ENCODE measurements at regions not wholly inside any gene's neighbourhood (a gene's known extent, or its start where the extent isn't known, plus 50 kb on each side); places are given as distances from the start of the nearest gene placed in this dataset.
"Not testable (repeated sequence)": the region's sequence is repeated elsewhere in the genome, so short reads cannot be mapped to it uniquely, and the experiment has no call there.

DNA sequence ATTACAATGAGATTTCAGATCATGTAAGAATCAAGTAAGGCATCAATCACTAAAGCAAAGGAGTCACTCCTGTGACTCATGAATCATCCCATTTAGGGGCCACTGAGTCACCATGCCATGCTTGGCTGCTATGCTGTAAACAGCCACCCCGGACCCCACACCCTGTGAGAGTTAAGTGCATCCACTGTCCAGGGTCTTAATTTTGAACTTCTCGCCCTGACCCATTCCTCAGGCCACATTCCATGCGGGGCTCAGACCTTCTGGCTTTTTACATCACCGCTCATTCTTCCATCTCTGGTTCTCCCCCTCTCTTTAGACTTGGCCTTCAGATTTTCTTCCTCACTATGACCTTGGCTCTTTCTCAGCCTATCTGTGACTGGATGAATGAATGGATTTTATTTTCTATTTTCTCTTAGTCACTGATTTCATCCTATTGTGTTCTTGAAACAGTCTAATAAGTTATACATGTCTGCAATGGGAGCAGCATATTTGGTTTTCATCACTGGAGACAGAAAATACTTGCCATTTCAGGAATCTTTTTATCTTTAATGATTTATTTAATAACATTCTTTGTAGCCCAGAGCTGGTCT is 239.6 kb downstream of the SKIDA1 start:
- no peak for DNase-seq

DNA sequence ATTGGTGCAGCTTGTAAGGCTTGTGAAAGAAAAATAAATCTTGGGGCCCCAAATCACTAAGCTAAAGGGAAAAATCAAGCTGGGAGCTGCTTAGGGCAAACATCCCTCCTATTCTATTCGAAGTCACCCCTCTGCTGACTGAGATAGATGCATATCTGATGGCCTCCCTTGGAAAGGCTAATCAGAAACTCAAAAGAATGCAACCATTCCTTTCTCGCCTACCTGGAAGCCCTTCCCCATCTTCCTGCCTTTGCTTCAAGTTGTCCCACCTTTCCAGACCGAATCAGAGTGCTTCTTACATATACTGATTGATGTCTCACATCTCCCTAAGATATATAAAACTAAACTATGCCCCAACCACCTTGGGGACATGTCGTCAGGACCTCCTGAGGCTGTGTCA is 240.3 kb downstream of the SKIDA1 start:
- no peak for DNase-seq

DNA sequence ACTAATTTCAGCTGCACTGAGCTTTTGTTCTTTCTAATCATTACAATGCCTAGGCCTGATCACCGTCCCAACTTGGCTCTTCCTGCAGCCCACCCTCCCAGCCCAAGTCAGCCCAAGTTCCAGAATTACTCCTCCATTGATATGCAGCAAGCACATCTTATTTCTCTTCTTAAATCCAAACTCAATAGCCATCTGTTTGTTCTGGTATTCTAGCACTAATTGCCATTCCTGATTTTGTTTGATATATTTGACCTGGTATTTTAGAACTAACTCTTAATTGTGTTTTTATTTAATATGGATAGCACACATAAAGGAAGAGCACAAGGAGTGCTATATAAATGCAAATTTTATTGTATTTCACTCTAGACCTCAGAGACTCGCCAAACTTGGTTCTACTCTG is 241.2 kb downstream of the SKIDA1 start:
- no peak for DNase-seq

DNA sequence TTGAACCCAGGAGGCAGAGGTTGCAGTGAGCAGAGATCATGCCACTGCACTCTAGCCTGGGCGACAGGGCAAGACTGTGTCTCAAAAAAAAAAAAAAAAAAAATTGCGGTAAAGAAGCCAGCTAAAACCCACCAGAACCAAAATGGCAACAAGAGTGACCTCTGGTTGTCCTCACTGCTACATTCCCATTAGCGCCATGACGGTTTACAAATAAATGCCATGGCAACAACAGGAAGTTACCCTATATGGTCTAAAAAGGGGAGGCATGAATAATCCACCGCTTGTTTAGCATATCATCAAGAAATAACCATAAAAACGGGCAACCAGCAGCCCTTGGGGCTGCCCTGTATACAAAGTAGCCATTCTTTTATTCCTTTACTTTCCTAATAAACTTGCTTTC is 242.4 kb downstream of the SKIDA1 start:
- not testable (repeated sequence) for DNase-seq

DNA sequence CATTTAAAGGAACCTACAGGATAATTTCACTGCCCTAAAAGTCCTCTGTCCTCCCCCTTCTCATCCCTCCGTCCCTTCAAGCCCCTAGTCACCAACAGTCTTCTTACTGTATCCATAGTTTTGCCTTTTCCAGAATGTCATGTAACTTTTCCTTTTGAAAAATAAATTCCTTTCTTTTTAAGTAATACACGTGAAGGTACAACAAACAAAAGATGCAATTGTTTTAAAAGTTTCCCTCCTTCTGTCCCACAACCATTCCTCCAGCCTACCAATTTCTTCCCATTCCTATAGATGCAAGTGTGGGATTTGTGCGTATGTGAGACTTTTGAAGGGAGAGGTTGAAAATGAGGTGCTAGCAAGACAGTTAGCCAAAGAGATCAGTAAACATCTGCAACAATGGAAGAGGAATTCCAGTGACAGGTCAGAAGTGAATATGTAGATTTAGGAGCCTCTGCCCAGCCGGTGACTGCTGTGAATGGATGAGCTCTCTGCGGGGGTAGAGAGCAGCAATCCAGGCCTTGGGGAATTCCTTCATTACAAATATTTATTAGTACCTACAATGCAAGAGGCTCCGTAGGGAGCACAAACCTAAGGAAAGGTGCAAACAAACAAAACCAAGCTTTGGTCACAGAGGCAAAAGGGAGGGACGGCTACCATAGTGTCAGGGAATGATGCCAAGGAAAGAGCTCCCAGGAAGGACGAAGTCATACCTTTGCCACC is 243.6 kb downstream of the SKIDA1 start:
- DNase-seq, result no peak

DNA sequence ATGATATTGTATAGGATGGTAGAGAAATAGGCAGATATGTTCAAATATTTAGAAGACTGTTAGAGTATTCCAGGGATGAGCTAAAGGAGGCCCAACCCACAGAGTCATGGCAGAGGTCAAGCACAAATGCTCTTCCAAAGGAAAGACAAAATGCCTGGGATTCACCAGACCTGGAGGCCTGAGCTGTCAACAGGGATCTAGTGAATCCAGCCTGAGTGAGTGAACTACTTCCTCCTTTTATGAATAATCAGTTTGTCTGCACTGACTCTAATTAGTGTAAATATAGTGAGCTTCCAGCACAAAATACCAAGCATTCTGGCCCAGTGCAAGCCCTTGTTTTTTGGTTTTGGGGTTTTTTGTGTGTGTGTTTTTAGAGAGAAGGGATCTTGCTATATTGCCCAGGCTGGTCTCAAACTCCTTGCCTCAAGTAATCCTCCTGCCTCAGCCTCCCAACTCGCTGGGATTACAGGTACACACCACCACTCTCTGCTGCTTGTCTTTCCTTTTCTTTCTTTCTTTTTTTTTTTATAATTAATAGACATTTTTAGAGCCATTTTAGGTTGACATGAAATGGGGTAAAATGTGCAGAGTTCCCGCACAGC is 244.4 kb downstream of the SKIDA1 start:
- DNase-seq, result no peak

DNA sequence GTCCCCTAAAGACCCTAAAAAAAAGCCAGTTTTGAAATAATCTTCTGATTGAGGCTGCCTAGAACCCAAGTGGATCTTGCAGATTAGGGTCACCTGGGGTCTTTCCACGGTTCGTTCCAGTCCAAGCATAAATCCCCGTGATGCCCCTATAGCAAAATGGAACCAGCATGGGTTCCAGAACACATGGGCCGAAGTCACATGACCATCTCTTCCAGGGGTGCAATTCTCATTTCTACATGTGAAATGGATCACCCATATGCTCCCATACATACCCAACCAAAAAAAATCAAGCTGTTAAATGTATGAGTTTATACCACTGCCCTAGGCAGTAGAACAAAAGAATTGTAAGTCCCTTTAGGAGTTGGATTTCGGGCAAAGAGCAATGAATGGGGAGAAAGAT is 245.4 kb downstream of the SKIDA1 start:
- DNase-seq, result no peak

DNA sequence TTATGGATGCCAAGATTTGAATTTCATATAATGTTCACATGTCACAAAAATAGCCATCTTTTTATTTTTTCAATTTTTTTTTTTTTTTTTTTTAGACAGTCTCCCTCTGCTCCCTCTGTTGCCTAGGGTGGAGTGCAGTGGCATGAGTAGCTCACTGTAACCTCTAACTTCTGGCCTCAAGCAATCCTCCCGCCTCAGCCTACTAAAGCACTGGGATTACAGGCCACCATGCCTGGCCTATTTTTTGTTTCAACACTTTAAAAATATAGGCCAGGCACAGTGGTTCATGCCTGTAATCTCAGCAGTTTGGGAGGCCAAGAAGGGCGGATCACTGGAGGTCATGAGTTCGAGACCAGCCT is 246.3 kb downstream of the SKIDA1 start:
- no peak for DNase-seq

DNA sequence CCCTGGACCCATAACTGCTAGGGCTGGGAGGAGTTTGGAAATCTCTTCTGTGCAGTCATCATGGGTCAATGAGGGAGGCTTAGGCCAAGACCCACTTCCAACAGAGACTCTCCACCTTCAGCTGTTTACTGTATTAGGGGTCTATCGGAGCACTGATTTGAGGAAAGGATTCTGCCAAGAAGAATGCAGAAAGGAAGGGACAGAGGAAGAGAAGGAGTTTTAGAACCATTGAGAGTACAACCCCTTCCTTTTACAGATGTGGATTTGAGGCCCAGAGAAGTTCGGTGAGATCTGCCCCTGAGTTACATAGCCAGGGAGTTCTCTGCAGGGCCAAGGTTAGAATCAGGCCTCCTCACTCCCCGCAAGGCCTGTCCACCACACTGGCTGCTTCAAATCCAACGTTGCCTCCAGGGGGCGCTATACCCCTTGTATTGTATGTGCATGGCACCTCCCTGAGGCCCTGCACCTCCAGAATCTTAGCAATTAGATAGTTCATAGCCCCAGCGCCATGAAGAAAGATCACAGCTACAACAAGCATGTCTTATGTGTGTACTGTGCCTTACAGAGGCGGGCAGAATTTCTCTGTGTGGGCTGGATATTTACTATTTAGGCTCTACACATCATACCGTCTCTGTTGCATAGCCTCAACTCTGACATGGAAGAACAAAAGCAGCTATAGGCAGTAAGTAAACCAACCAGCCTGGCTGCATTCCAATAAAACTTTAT is 246.8 kb downstream of the SKIDA1 start:
- DNase-seq, result peak; percentile 67

DNA sequence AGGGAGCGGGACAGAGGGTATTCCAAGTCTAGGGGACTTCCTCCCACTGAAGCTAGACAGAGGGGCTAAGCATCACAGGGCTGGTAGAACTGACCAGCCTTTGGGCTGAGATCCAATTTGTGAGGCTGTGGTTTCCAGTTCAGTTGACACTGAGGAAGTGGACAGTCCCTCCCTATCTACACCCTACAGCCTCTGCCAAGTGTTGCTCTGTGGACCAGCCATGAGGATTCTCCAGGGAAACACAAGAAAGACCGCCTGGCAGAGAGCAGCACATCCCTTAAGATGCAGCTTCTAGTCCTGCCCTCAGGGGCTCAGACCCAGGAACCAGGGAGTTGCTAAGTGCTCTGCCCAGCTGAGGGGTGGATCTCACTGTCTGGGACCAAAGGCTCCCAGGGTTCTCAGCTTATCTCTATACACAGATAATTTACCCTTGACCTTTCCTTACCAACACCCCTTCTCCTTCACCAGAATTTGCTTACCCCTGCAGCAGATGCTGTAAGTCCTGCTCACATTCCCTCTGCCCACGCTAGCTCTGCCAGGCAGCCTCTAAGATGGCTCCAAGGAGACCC is 252.0 kb downstream of the SKIDA1 start:
- DNase-seq, result no peak

DNA sequence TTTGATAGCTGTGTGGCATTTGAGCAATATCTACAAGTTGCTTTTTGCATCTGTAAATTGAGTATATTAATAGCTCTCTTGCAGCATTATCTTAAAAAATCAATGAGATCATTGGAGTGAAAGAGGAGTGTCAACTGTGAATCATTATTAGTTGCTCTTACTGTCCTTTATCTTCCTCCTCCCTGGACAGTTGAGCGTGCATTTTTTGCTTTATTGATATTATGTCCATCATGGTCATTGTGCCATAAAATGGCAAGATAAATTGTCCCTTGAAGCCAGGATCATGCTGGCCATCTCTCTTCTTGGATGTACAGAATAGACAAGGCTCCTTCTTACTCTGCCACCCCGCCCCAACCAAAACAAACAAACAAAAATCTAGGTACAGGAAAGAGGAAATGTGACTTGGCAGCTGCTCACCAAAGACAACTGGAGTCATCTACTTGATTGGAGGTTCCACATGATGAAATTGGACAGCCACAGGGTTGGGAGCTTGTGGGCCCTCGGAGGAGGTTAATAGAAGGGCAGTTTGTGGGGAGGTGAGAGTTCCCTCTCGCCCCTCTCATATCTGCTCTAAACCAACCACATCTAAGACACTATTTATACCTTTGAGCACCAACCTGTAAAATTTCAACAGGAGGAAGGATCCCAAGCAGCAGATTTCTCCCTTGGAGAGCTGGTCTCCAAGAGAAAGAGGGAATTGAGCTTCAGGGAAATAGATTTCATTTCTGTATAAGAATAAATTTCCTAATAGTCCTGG is 252.7 kb downstream of the SKIDA1 start:
- DNase-seq, result no peak

DNA sequence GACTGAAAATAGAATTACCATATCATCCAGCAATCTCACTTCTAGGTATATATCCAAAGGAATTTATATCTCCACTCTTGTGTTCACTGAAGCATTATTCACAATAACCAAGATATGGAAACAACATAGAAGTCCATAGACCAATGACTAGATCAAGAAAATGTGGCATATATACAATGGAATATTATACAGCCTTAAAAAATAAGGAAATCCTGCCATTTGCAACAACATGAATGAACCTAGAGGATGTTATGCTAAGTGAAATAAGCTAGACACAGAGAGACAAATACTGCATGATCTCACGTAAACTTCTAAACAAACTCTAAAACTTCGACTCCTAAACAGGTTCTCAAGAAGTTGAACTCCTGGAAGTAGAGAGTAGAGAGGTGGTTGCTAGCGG is 254.5 kb downstream of the SKIDA1 start:
- DNase-seq, result no peak

DNA sequence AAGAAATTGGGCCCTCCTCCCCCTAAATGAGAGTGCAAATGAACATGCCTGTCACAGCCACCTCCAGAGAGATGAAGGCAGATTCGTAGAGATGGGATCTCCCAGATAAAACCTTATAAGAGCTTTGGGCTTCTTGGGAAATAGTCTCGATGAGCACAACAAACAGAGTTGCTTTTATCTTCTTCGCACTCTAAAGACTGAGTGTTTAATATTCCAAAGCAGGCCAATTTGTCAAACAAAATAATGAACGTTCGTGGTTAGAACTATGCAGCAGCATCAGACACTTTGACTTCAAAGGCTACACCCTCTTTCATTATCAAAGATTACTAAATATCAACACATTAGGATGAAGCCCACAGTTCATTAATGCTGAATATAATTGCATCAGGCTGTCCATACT is 256.2 kb downstream of the SKIDA1 start:
- DNase-seq, result no peak

DNA sequence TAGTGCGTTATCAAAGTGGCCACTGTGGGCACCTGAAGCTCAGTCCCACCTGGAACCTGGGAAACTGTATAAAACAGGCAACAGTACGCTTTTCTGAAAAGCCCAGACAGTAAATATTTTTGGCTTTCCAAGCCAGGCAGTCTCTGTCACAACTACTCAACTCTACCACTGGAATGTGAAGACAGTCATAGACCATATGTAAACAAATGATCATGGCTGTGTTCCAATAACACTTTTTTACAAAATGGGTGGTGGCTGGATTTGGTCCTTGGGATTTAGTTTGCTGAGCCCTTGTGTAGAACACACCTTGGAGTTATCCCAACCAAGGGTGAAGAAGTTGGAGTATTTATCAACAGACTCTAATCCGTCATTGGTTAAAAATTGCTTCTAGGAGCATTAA is 259.9 kb downstream of the SKIDA1 start:
- DNase-seq, result no peak

DNA sequence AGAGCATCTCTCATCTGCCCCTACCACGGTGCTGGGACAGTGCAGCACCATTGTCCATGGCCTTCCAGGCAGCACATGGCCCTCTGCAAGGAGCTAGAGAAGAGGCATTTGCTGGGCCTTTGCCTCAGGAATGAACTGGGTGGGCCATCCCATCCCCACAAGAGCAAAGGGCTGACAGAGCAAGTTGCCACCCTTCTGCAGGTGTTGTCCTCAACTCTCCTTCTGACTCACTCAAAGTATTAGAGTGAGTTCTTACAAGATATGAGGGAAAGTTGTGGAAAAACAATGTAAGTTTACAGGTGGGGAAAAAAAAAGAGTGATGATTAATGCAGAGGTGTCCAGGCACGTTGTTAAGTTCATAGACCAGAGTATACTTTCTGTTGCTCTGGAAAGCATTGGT is 261.2 kb downstream of the SKIDA1 start:
- no peak for DNase-seq

DNA sequence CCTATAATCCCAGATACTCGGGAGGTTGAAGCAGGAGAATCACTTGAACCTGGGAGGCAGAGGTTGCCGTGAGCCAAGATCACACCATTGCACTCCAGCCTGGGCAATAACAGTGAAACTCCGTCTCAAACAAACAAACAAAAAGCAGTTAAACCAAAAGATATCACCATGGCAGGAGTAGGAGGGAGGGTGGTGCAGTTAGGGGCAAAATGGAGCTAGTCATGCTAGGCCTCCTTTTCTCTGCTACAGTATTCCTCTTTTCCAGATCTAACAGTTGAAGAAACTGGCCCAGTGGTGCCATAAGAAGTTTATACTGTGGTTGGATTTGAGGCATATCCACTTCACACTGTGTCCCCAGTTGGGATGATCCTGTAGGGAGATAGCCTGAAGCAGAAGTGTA is 261.6 kb downstream of the SKIDA1 start:
- DNase-seq, result no peak

DNA sequence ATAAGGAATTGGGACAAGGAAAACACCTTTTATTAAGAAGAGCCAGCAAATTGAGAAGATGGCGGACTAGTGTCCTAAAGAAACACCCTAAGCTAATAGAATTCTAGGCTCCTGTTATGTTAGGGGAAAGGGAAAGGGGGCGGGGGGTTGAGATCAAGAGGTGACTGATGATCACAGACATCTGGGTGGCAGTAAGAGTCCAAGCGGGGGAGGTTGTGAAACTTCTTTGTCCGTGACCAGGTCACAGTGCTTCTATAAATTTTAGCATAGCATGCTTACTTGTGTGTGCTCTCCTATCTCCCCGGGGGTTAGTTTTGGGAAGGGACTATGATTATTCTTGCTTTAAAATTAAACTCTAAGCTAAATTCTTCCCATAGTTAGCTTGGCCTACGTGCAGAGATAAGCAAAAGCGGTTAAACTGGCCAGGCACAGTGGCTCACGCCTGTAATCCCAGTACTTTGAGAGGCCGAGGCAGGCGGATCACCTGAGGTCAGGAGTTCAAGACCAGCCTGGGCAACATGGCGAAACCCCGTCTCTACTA is 262.1 kb downstream of the SKIDA1 start:
- no peak for DNase-seq

DNA sequence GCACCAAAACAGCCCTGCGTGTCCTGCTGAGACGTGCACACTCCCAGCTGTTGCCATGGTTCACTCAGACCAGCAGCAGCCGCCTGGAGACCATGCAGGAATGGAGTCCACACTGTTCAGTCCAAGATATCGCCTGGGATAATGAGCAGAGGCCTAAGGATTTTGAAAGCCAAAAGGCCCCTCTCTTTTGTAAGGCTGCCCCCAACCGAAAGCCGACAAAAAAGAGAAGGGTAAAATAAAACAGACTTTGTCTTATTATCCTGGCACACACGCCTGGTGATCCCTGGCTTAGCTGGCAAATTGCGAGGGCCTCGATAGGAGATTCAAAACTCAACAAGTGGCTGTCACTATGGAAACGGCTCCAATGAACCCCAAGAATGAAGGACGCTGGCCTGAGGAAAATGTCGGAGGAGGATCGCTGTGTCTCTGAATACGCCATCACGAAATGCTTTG is 263.6 kb downstream of the SKIDA1 start:
- no peak for DNase-seq

DNA sequence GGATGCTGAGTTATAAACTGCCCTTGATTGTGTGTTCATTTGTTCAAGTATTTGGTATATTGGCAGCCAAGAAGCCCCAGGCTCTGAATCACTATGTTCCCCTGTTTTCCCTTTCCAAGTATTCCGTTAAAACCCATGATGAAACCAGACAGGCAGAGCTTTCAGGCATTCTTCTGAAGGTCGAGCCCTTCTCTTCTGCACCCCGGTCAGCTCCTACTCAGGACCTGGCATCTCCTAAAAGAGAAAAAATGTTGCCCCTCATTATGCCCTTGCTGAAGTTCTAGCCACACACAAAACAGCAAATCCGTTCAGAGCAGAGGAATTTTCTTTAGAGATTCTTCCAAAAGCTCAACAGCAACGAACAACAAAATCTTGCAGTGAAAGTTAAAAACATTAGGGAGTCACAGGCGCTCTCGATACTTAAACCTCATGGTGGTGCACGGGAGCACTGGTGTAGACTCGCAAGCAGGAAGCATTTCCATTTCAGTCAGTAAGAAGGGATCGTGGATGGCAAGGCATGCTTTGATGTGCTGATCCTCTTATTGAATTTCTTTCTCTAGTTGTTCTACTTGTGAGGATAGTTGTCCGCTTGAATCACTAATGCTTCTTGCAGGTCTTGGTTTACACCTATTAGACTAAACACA is 264.9 kb downstream of the SKIDA1 start:
- DNase-seq, result no peak

DNA sequence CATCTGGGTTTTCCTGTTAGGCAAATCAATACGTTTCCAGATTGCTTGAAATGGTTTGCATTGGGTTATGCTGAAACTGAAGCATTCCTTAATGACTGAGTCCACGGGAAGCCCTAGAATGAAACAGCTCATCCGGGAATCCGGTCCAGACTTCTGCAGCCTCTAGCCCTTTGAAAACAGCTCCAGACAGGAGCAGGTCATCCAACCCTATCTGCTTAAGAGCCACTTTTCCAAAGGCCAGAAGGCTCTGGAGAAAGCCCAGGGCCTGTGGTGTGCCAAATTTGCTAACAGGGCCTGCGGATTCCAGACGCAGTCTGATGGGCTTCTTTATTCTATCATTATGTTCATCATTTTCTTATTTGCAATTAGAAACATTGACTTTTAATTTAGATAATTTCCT is 265.4 kb downstream of the SKIDA1 start:
- no peak for DNase-seq

DNA sequence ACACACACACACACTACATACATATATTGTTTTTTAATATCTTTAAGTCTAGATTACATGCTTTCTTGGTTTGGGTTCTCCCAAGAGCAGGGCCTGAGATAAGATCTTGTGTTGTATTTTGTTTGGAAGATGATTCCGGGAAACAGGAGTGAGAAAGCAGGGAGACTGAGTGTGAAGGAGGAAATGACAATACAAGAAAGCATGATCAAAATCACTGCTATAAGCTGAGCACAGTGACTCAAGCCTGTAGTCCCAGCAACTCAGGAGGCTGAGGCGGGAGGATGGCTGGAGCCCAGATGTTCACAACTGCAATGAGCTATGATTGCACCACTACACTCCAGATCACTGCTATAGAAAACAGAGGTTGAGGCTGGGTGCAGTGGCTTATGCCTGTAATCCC is 267.6 kb downstream of the SKIDA1 start:
- no peak for DNase-seq

DNA sequence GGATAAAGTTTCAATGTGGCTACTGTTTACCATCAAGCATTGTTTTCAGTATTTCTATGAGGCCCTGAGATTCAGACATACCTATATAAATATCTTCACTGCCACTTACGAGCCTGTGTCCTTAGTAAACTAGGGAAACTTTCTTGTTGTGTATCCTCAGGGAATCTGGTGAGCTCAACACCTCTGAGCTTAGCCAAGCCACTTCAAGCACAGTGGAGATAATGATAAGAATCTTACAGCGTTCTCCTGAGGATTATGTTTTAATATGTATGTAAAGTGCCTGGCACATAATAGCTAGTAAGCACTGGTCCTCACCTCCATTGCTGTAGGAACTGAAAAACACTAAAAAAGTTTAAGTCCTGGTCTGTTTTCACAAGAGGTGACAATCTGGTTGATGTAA is 268.3 kb downstream of the SKIDA1 start:
- no peak for DNase-seq
